Right kidney (tissue), 1 donor: ENCODE measurements at regions not wholly inside any gene's neighbourhood (a gene's known extent, or its start where the extent isn't known, plus 50 kb on each side); places are given as distances from the start of the nearest gene placed in this dataset.

ENCODE experiments used
- DNase-seq: peaks from one replicate; pipeline ENCODE4 v3.0.0-alpha.2; 2016

GRCh38 chr2:2846332-2847208 is 515.5 kb upstream of the MYT1L start:
- DNase-seq: no peak

- DNase-seq: no peak
Measured at GRCh38 chr2:2845806-2846315, 514.8 kb upstream of the MYT1L start.

GRCh38 chr2:2845267-2845666 is 514.2 kb upstream of the MYT1L start:
- DNase-seq: no peak

DNA sequence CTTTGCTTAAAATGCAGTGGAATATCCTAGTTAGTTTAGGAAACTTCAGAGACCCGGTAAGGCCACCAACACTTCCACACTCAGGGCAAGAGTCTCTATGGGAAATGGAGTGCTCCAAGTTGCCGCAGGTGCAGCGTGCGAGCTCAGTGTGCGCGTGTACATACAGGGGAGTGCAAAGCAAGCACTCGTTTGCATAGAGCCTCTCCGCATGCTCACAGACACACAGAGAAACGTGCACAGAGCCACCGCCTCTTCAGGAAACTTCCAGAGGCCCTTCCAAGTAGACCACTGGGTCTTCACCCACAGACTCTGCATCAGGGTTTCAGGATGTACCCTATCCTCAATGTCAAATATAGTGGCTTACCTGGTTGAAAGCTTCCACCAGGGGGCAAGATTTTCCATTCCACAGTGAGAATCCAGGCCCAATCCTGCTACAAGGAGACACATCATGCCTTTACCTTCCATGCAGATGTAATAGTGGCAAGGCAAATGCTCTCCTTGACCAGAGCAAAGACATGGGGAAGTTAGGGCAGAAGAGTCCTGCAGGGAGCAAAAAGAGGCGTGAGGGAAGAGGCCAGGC is 513.0 kb upstream of the MYT1L start:
- DNase-seq: no peak

GRCh38 chr2:2842466-2842865 is 511.4 kb upstream of the MYT1L start:
- no peak for DNase-seq

- no peak for DNase-seq
Measured at GRCh38 chr2:2840681-2841300, 509.7 kb upstream of the MYT1L start.

GRCh38 chr2:2839782-2840531 is 508.9 kb upstream of the MYT1L start:
- DNase-seq: no peak

DNA sequence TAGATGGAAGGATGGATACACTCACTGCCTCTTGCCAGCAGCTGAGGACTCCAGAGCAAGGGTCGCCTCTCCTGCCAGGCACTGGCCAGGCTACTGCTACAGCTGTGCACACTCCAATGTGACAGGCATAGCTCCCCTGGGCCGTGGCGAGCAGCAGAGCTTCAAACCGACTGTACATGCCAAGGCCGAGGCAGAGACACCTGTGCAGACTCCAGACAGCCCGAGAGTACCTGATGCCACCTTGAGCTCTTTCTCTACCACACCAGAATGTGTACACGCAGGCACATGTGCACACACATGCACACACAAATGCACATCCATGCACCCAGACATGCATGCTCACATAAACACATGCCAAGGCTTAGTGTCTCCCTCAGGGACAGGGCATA is 508.3 kb upstream of the MYT1L start:
- no peak for DNase-seq

- no peak for DNase-seq
Measured at GRCh38 chr2:2838548-2838845, 507.4 kb upstream of the MYT1L start.

- no peak for DNase-seq
Measured at GRCh38 chr2:2837746-2838547, 506.9 kb upstream of the MYT1L start.

DNA sequence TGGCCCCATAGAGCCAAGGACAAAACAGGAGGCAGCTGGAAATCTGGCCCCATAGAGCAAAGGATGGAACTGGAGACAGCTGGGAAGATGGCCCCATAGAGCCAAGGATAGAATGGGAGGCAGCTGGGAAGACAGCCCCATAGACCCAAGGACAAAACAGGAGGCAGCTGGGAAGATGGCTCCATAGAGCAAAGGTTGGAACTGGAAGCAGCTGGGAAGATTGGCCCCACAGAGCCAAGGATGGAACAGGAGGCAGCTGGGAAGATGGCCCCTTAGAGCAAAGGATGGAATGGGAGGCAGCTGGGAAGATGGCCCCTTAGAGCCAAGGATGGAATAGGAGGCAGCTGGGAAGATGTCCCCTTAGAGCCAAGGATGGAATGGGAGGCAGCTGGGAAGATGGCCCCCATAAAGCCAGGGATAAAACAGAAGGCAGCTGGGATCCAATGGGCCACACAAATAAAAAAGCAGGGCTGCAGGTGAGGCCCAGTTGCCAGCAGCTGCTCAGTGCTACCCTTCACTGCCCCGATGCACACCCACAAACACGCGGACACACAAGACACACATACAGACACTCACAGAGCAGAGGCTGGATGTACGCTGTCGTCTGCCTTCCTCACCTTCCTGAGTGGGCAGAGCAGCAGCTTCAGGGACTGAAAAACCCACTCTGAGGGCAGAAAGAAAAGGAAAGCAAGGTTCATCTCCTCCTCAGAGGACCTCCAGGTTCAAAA is 505.4 kb upstream of the MYT1L start:
- DNase-seq: no peak

GRCh38 chr2:2834516-2835254 is 503.6 kb upstream of the MYT1L start:
- DNase-seq: no peak

DNA sequence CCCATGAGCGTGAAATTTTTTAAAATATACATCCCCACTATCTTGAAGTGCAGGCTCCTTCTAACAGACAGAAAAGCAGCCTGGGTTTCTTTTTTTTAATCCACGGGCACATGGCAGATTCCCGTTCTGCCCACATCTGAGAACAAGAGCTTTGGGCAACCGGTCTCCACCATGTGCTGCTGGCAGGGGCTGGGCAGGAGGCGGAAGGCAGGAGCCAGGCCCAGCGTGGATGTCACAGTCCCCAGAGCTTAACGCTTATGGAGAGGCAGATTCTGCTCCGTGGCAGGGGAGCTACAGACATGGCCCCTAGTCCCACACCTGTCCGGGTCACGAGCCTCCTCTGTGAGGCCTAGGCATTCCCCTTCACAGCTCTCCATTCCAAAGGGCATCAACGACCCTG is 503.0 kb upstream of the MYT1L start:
- no peak for DNase-seq

GRCh38 chr2:2832657-2833056 is 501.6 kb upstream of the MYT1L start:
- DNase-seq: no peak

DNA sequence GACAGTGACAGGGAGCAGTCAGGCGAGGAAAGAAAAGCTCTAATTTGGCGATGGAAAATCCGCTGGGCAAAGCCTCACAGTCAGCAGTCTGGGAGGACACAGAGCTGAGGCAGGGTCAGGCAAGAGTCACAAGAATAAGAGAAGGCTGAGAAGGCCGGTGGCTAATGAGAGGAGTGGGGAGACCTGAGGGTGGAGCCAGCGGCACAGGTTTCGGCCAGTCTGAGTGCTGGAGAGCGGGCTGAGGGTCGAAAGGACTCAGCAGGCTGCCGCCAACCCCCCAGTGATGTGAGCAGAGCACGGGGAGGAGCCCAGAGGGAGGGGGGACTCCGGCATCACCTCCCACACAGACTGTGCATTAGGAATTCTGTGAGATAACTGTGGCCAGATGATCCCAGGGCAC is 500.6 kb upstream of the MYT1L start:
- DNase-seq: peak; percentile 26

DNA sequence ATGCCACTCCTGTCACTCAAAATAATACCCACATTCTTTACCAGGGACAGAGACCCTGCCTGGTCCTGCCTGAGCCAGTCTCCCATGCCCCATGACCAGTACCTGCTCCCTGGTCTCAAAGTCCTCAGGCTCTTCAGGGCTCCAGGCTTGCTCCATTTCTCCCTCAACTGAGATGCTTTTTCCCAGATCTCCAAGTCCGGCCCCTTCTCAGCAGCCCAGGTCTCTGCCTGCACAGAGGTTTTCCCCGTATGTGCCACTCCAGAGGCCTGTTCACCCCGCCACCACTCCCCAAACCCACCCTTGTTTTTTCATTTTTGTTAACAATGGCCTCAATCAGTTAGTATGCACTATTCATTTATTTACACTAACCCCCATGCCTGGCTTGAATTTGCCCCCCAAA is 499.5 kb upstream of the MYT1L start:
- no peak for DNase-seq

- no peak for DNase-seq
Measured at GRCh38 chr2:2828774-2829368, 497.8 kb upstream of the MYT1L start.

GRCh38 chr2:2827761-2828221 is 496.7 kb upstream of the MYT1L start:
- DNase-seq: no peak

DNA sequence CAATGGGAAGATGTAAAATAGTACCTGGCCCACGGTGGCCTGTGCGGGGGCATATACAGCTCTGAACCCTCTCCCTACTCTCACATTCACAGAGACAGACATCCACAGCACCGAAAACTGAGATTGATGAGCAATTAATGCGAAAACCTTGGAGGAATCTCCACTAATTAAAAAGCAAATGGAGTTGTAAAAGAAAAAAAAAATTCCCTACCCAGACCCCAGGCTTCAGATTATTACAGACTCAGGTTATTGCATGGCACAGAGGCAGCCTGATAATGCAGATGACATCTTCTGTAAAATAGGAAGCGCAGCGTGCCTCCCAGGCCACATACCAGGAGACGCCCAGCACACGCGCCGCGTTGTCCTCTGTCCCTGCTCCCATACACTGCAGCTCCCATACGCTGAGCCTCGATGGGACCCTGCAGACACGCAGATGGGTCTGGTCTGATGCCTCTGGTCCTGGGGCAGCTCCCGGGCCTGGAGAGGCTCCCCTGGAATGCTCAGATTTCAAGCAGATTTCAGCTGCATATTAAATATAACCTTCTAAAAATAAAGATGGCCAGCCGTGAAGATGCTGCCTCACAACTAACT is 496.1 kb upstream of the MYT1L start:
- DNase-seq: no peak

DNA sequence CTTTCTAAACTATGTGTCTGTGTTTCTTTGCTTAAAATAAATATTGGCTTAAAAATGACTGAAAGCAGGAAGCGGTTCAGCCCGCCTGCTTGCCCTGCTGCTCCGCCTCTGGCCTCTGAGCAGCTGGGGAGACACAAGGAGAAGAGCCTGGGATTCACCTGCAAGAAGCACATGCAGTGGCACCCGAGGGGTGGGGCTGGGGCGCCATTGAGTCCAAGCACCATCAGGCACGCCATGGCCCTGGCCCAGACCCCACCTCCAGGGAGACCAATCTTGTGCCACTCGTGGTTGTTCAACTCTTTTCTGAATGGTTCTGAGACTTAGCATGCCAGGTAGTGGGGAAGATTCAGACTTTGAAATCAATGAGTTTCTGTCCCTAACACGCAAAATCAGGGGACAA is 495.5 kb upstream of the MYT1L start:
- DNase-seq: no peak
